HCT116 (cell line): ENCODE measurements at regions not wholly inside any gene's neighbourhood (a gene's known extent, or its start where the extent isn't known, plus 50 kb on each side); places are given as distances from the start of the nearest gene placed in this dataset.

Experiments
- EGR1 ChIP-seq: IDR thresholded peaks from 2 replicates; pipeline ENCODE4 v1.6.1; 2012; ENCODE audit warnings: low read depth
- EZH2phosphoT487 ChIP-seq: fragments of 200-600 bp; IDR thresholded peaks from 2 replicates; pipeline ENCODE4 v1.6.1; 2018; ENCODE audit warnings: antibody characterized with exemption, borderline replicate concordance
- POLR2AphosphoS5 ChIP-seq: IDR thresholded peaks from 2 replicates; pipeline ENCODE4 v1.6.1; 2011; ENCODE audit warnings: mild to moderate bottlenecking, low read depth, low read length, moderate library complexity
- SP1 ChIP-seq: IDR thresholded peaks from 2 replicates; pipeline ENCODE4 v1.6.1; 2012; ENCODE audit warnings: low read depth
- ZNF274 ChIP-seq: fragments of 200-500 bp; sonication (Bioruptor generic); IDR thresholded peaks from 2 replicates; pipeline ENCODE4 v1.6.1; 2014; ENCODE audit warnings: mild to moderate bottlenecking, low read depth, low read length, inconsistent platforms
- TF ChIP-seq, protein P1 (sequence below), 3 experiments: fragments of 200-600 bp in 1 of 3; sonication (generic) in 1 of 3; IDR thresholded peaks in 2 of 3; conservative IDR thresholded peaks in 1 of 3; 2 replicates each; pipeline ENCODE4 v1.5.1; 2012 to 2017; ENCODE audit warnings: low read depth in 2 of 3, low read length in 2 of 3, antibody characterized with exemption in 1 of 3, borderline replicate concordance in 1 of 3, control low read depth in 1 of 3, mild to moderate bottlenecking in 1 of 3, mixed read lengths in 1 of 3, mixed run types in 1 of 3, moderate library complexity in 1 of 3; ENCODE audit not compliant: insufficient read depth in 1 of 3

DNA sequence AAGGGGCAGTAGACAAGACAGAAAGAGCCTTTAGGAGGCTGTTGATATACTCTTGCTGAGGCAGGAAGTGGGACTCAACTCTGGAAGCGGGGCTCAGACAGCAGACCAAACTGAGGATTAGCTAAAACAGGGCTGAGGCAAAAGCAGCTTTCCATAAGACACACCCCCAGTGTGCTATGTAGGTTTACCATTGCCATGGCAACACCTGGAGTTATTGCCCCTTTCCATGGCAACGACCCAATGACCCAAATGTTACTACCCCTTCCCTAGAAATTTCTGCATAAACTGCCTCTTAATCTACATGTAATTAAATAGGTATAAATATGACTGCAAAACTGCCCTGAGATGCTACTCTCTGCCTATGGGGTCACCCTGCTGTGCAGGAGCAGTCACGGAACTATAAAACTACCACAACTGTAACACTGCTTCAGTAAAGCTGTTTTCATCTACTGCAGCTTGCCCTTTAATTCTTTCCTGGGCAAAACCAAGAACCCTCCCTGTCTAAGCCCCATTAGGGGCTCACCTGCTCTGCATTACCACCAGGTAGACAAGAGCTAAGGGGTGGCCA, 348.4 kb upstream of the PODXL start:
- TF ChIP-seq, protein P1, sequence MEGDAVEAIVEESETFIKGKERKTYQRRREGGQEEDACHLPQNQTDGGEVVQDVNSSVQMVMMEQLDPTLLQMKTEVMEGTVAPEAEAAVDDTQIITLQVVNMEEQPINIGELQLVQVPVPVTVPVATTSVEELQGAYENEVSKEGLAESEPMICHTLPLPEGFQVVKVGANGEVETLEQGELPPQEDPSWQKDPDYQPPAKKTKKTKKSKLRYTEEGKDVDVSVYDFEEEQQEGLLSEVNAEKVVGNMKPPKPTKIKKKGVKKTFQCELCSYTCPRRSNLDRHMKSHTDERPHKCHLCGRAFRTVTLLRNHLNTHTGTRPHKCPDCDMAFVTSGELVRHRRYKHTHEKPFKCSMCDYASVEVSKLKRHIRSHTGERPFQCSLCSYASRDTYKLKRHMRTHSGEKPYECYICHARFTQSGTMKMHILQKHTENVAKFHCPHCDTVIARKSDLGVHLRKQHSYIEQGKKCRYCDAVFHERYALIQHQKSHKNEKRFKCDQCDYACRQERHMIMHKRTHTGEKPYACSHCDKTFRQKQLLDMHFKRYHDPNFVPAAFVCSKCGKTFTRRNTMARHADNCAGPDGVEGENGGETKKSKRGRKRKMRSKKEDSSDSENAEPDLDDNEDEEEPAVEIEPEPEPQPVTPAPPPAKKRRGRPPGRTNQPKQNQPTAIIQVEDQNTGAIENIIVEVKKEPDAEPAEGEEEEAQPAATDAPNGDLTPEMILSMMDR (IDR thresholded peaks at IDR 0.05 in 2 of 3, conservative IDR thresholded peaks at IDR 0.05 in 1 of 3; ENCODE audit: borderline replicate concordance in 1 of 3, insufficient read depth in 1 of 3, low read depth in 2 of 3, low read length in 2 of 3) = no peak
- TF ChIP-seq EZH2phosphoT487 (no peak), SP1 (no peak), ZNF274 (no peak), EGR1 (no peak), POLR2AphosphoS5 (no peak)
